ENCODE measurements at regions not wholly inside any gene's neighbourhood (a gene's known extent, or its start where the extent isn't known, plus 50 kb on each side); places are given as distances from the start of the nearest gene placed in this dataset.

GRCh38 chr3:26084629-26085028 is 294.7 kb downstream of the OXSM start:
- Histone ChIP-seq H3K9me3 (peaks cover 0 to 33% (median 24%) of the 10 kb centered on the region in 8 donors), H3K4me3 (no peak overlapping the region), H3K36me3 (no peaks in the 10 kb centered on the region), H3K27me3 (replicated peaks in 1 of 7) (no peaks in the 10 kb centered on the region), H3K4me1 (no peaks in the 10 kb centered on the region), H3K27ac (no peak overlapping the region)
- intact Hi-C loops (cut with DNase I; ENCODE audit: low total_unique reads), result no loop called here
- no peak for TF ChIP-seq CTCF (IDR thresholded peaks at IDR 0.05 in 8 of 11, conservative IDR thresholded peaks at IDR 0.05 in 3 of 11)
- no peak for TF ChIP-seq POLR2AphosphoS5 (IDR thresholded peaks at IDR 0.05)
- TF ChIP-seq POLR2A (IDR thresholded peaks at IDR 0.05), result no peak
- 33 to 41% (median 38%) methylated on average over 2 of the region's 2 CpGs for WGBS, 5 donors
- DNase-seq, result no peak

- TF ChIP-seq POLR2AphosphoS5 (IDR thresholded peaks at IDR 0.05) (no peak), CTCF (IDR thresholded peaks at IDR 0.05 in 8 of 11, conservative IDR thresholded peaks at IDR 0.05 in 3 of 11) (no peak), POLR2A (IDR thresholded peaks at IDR 0.05) (no peak)
- Histone ChIP-seq H3K9me3 (peaks cover 0 to 37% (median 24%) of the 10 kb centered on the region in 8 donors), H3K27ac (no peak overlapping the region), H3K36me3 (no peaks in the 10 kb centered on the region), H3K27me3 (replicated peaks in 1 of 7) (no peaks in the 10 kb centered on the region), H3K4me1 (no peaks in the 10 kb centered on the region), H3K4me3 (no peak overlapping the region)
- intact Hi-C loops (cut with DNase I; ENCODE audit: low total_unique reads), result no loop called here
- DNase-seq, result peak; percentile 32
- 70 to 79% (median 78%) methylated on average over 3 of the region's 3 CpGs for WGBS, 5 donors
Measured at GRCh38 chr3:26087751-26088150, 297.9 kb downstream of the OXSM start.

- peaks cover 0 to 41% (median 24%) of the 10 kb centered on the region in 8 donors for H3K9me3 ChIP-seq
Measured at GRCh38 chr3:26089249-26089648, 299.4 kb downstream of the OXSM start.

GRCh38 chr3:26090589-26090988 is 300.7 kb downstream of the OXSM start:
- Histone ChIP-seq H3K4me3 (no peak overlapping the region), H3K9me3 (peaks cover 0 to 46% (median 28%) of the 10 kb centered on the region in 8 donors), H3K4me1 (no peaks in the 10 kb centered on the region), H3K27me3 (replicated peaks in 1 of 7) (no peaks in the 10 kb centered on the region), H3K27ac (no peak overlapping the region), H3K36me3 (no peaks in the 10 kb centered on the region)
- no peak for DNase-seq
- TF ChIP-seq POLR2A (IDR thresholded peaks at IDR 0.05), result no peak
- TF ChIP-seq CTCF (IDR thresholded peaks at IDR 0.05 in 8 of 11, conservative IDR thresholded peaks at IDR 0.05 in 3 of 11), result no peak
- no peak for TF ChIP-seq POLR2AphosphoS5 (IDR thresholded peaks at IDR 0.05)
- intact Hi-C loops (cut with DNase I; ENCODE audit: low total_unique reads), result no loop called here
- WGBS, 5 donors, result 66 to 84% (median 72%) methylated on average over 2 of the region's 2 CpGs

More at GRCh38 chr3:26089249-26089648, 299.4 kb downstream of the OXSM start:
- no peaks in the 10 kb centered on the region for H3K27me3 ChIP-seq (replicated peaks in 1 of 7)
- H3K4me1 ChIP-seq, result no peaks in the 10 kb centered on the region
- H3K27ac ChIP-seq, result no peak overlapping the region
- no peaks in the 10 kb centered on the region for H3K36me3 ChIP-seq
- 31 to 51% (median 43%) methylated on average over 1 of the region's 1 CpG for WGBS, 5 donors
- no peak for TF ChIP-seq POLR2A (IDR thresholded peaks at IDR 0.05)
- TF ChIP-seq POLR2AphosphoS5 (IDR thresholded peaks at IDR 0.05), result no peak
- no peak for TF ChIP-seq CTCF (IDR thresholded peaks at IDR 0.05 in 8 of 11, conservative IDR thresholded peaks at IDR 0.05 in 3 of 11)
- H3K4me3 ChIP-seq, result no peak overlapping the region
- no peak for DNase-seq
- intact Hi-C loops (cut with DNase I; ENCODE audit: low total_unique reads), result no loop called here

Measured in spleen (tissue), 11 donors.